Effector memory CD4-positive, alpha-beta T cell (primary cell): ENCODE measurements at regions not wholly inside any gene's neighbourhood (a gene's known extent, or its start where the extent isn't known, plus 50 kb on each side); places are given as distances from the start of the nearest gene placed in this dataset.

ENCODE experiments used
- DNase-seq, 3 donors: peaks; one replicate each; pipeline ENCODE4 v3.0.0-alpha.2; 2020
- H3K27ac ChIP-seq: 2 replicates; pipeline ENCODE4 v1.7.0; 2013; ENCODE audit warnings: mild to moderate bottlenecking, low read length, moderate library complexity; ENCODE audit not compliant: insufficient read depth, poor library complexity, severe bottlenecking
- H3K27me3 ChIP-seq: replicated peaks from 2 replicates; pipeline ENCODE4 v1.7.0; 2013; ENCODE audit warnings: mild to moderate bottlenecking, low read length; ENCODE audit not compliant: insufficient read depth, control insufficient read depth, poor library complexity, severe bottlenecking
- H3K36me3 ChIP-seq: 2 replicates; pipeline ENCODE4 v1.7.0; 2013; ENCODE audit warnings: mild to moderate bottlenecking, low read length, moderate library complexity; ENCODE audit not compliant: control insufficient read depth, insufficient read depth
- H3K4me1 ChIP-seq: 2 replicates; pipeline ENCODE4 v1.7.0; 2013; ENCODE audit warnings: low read length, mild to moderate bottlenecking; ENCODE audit not compliant: control insufficient read depth, insufficient read depth, poor library complexity, severe bottlenecking
- H3K4me3 ChIP-seq: 2 replicates; pipeline ENCODE4 v1.7.0; 2013; ENCODE audit warnings: low read length, low read depth, mild to moderate bottlenecking; ENCODE audit not compliant: insufficient read depth, poor library complexity, severe bottlenecking
- H3K9me3 ChIP-seq: 2 replicates; pipeline ENCODE4 v1.7.0; 2013; ENCODE audit warnings: mild to moderate bottlenecking, low read length, moderate library complexity; ENCODE audit not compliant: control insufficient read depth

DNA sequence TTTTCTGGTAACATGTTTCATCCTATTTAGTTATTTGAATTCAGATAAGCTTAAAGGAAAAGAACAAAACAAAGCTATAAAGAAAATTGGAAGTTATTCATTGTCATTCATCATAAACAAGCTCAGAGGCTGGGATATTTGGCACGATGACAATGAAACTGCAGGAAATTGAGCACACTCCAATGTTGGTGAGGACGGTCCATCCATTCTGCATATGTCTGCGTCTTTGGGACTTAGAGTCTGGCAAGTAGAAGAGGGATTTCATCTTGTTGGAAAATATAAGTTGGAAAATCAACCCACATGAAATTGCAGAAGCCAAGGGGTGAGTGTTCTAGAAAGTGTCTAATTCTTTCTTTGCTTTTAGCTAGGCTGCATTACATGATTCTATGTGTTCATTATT lies 78.4 kb downstream of the HDGFL1 start:
- Histone ChIP-seq H3K27me3 (no peaks in the 10 kb centered on the region), H3K4me1 (no peaks in the 10 kb centered on the region), H3K27ac (no peak overlapping the region), H3K9me3 (no peaks in the 10 kb centered on the region), H3K4me3 (no peak overlapping the region), H3K36me3 (no peaks in the 10 kb centered on the region)
- no peak for DNase-seq

DNA sequence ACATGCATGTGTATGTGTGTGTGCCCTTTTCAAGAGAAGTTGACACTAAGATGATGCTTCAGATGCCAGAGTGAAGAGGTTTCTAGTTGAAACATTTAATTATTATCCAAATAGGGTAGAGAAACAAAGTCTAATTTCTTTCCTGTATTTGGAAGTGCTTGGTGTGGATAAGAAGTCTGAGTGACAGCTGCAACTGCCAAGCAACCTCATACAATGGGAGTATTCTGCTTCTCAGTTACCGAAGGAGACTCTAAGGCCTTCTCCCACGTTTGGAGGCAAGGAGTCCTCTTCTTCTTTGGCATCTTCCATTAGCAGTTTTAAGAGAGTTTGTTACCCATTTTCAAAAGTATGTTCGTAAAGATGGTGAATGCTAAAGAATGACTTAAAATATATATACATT lies 82.4 kb downstream of the HDGFL1 start:
- H3K36me3 ChIP-seq = no peaks in the 10 kb centered on the region
- no peak for DNase-seq
- H3K9me3 ChIP-seq = no peaks in the 10 kb centered on the region
- H3K27me3 ChIP-seq = no peaks in the 10 kb centered on the region
- no peaks in the 10 kb centered on the region for H3K4me1 ChIP-seq
- no peak overlapping the region for H3K4me3 ChIP-seq
- H3K27ac ChIP-seq = no peak overlapping the region

DNA sequence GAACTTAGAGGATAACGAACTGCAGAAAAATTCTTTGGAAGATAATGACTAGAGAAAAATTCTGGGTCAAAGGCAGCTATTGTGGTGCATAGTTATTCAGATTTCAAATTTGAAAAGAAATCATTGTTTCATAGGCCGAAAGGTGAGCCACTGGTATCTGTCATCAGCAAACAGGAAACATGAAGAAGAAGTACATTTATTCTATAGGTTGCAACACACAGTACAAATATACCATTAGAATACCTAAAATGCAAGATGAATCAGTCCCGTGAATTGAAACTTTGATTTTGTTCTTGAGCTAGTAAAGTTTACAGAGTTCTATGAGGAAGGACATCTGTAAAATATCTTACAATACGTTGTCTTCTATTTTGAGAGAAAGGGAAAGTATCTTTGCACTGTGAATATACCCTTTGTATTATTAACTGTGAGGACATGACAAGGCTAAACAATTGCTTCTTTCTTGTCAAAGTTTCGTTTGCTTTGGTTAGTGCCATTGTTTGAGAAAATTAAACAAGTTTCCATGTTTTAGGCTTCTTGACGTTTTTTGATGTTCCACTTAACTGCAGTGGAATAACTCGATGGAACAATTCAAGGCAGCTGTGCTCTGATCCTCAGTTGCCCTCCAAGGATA lies 84.7 kb downstream of the HDGFL1 start:
- no peaks in the 10 kb centered on the region for H3K27me3 ChIP-seq
- no peak overlapping the region for H3K4me3 ChIP-seq
- no peaks in the 10 kb centered on the region for H3K9me3 ChIP-seq
- H3K27ac ChIP-seq = no peak overlapping the region
- H3K4me1 ChIP-seq = no peaks in the 10 kb centered on the region
- DNase-seq = no peak
- H3K36me3 ChIP-seq = no peaks in the 10 kb centered on the region

DNA sequence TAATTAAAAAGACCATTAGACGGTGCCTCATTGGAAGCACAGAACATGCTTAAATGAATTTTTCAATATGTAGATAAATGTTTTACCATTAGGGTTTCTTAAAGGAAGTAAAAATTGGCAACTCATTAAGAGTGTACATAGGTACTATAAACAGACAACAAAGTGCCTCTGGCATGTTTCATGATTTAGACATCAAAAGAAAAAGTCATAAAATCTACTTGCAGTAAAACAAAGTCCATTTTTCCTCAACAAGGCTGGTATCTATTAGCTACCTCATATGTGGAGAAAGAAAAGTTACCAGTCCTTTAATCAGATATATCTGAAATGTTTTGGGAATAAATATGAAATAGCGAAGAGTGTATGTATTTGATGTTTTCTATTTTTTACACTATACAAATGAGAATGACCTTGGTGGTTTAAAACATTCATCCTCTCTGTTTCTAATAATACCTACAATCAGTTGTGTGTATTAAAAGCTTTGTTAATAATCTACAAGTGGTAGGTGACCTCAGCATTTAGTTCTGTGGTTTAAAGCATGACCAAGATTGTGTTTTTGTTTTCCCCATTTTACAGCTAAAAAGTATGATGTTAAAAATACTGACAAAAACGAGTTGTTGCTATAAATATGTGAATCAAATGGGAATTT lies 87.5 kb downstream of the HDGFL1 start:
- DNase-seq = no peak
- Histone ChIP-seq H3K27me3 (no peaks in the 10 kb centered on the region), H3K4me3 (no peak overlapping the region), H3K27ac (no peak overlapping the region), H3K4me1 (no peaks in the 10 kb centered on the region), H3K36me3 (no peaks in the 10 kb centered on the region), H3K9me3 (no peaks in the 10 kb centered on the region)

DNA sequence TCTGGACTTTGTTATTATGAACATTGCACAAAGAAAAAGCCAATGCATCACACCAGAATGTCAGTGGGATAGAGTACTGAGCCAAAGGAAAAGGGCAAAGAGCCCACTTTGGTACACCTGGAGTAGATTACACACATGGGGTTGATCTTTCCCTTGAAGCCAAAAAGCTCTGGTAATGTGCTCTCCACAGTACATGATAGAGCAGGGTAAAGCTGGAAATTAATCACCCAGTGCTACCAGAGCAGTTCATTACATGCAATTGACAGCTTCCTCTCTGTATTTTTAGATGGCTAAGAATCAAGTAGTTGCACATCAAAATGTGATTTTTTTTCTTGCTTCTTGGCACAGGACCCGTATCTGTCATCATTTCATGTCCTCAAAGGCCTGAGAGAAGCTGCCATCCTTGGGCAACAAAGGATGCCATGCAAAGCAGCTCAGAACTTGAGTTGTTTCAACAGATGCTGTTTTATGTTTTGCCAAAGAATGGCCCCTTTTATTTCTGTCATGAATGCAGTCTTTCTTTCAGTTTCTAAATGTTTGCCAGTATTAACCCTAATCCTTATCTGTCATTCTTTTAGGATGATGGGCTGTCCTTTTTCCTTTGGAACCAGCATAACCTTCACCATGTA lies 88.1 kb downstream of the HDGFL1 start:
- no peak for DNase-seq
- no peaks in the 10 kb centered on the region for H3K4me1 ChIP-seq
- no peak overlapping the region for H3K27ac ChIP-seq
- no peak overlapping the region for H3K4me3 ChIP-seq
- no peaks in the 10 kb centered on the region for H3K36me3 ChIP-seq
- no peaks in the 10 kb centered on the region for H3K9me3 ChIP-seq
- H3K27me3 ChIP-seq = no peaks in the 10 kb centered on the region

DNA sequence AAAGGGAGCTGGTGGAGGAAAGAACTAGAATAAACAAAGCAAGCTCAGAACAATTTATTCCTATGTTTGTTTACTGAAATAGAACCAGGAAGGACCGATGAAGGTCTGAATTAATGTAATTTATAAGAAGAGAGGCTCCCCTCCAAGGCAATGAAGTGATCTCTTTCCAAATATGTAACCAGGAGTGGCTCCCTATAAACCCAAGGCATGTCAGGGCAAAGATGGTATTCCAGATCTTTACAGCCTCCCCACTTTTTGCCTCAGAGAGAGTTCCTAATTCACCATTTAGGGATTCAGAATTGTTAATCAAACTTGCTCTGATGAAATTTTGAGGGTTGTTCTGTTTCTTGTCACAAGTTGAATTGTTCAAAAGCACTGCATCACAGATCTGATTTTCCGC lies 88.8 kb downstream of the HDGFL1 start:
- no peaks in the 10 kb centered on the region for H3K27me3 ChIP-seq
- no peak overlapping the region for H3K27ac ChIP-seq
- no peak for DNase-seq
- H3K9me3 ChIP-seq = no peaks in the 10 kb centered on the region
- no peak overlapping the region for H3K4me3 ChIP-seq
- H3K4me1 ChIP-seq = no peaks in the 10 kb centered on the region
- H3K36me3 ChIP-seq = no peaks in the 10 kb centered on the region

DNA sequence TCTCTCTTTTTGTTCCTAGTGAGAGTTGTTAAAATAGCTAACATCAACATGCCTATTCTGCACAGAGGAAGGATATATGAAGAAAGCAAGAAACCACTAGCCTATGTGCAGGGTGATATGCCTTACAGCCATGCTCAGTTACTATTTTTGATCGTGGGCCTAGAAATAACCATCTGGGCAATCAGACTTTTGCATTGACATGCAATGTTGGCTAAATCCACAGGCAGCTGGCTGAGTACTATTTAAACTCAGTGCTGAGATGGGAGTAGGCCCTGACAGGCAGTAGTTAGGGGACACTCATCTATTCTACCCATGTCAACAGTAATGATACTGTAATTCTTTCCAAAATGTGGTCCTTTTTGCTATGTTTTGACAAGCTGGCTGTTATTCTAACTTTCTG lies 89.6 kb downstream of the HDGFL1 start:
- Histone ChIP-seq H3K36me3 (no peaks in the 10 kb centered on the region), H3K4me3 (no peak overlapping the region), H3K27me3 (no peaks in the 10 kb centered on the region), H3K9me3 (no peaks in the 10 kb centered on the region), H3K4me1 (no peaks in the 10 kb centered on the region), H3K27ac (no peak overlapping the region)
- no peak for DNase-seq

DNA sequence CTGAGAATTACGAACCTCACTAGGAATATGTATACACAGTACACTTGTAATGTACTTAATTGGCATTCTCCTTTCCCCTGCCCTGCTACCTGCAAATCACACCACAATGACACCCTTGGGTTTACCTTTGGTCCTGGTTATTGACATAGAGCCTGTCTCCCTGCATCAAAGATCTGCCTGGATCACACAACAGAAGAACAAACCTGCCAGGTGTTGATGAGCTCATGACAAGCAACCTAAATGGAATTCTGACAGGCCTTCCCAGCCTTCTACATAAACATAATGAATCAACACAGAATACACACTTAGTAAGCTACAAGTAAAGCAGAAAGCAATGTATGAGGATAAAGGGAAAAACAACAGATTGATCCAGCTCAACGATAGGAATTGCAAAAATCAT lies 95.6 kb downstream of the HDGFL1 start:
- Histone ChIP-seq H3K36me3 (no peaks in the 10 kb centered on the region), H3K4me1 (no peaks in the 10 kb centered on the region), H3K4me3 (no peak overlapping the region), H3K27me3 (no peaks in the 10 kb centered on the region), H3K9me3 (no peaks in the 10 kb centered on the region), H3K27ac (no peak overlapping the region)
- DNase-seq = no peak

DNA sequence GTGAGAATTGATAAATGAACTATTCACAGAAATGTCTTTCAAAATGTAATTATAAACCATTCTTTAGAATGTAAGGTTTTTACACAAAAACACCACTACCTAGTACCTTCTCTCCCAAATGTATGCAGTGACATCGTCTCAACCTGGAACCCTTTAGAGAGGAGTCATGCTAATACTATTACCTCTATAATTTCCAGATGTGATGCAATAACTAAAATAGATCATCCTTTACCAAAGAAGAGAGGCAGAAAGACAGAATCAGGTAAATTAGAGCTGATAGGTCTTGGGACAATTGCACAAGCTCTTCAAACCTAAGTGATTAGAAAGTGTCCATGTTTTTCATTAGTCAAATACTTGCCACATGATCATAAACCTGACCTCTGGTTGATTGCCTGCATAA lies 96.7 kb downstream of the HDGFL1 start:
- Histone ChIP-seq H3K9me3 (no peaks in the 10 kb centered on the region), H3K36me3 (no peaks in the 10 kb centered on the region), H3K27me3 (no peaks in the 10 kb centered on the region), H3K4me3 (no peak overlapping the region), H3K4me1 (no peaks in the 10 kb centered on the region), H3K27ac (no peak overlapping the region)
- DNase-seq = no peak

DNA sequence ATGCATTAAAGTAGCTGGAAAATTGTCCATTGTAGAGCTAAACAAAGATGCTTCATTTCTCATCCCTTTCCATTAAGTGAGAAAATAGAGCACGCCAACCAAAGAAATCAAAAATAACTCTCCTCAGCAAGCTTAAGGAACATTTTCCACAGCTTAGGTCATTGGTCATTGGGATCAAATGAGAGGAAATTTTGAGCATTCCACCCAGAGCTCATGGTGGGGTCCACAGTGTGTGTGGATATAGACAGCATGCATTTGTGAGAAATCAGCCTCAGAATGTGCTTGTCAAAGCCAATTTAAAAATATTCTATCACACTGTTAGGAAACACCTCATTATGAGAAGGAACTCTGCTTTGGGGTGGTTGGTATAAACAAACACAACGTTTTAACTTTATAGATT lies 97.2 kb downstream of the HDGFL1 start:
- no peak for DNase-seq
- H3K4me1 ChIP-seq = no peaks in the 10 kb centered on the region

More for the DNA sequence above, 97.2 kb downstream of the HDGFL1 start:
- Histone ChIP-seq H3K9me3 (no peaks in the 10 kb centered on the region), H3K27ac (no peak overlapping the region), H3K27me3 (no peaks in the 10 kb centered on the region), H3K36me3 (no peaks in the 10 kb centered on the region), H3K4me3 (no peak overlapping the region)
